ENCODE measurements at regions not wholly inside any gene's neighbourhood (a gene's known extent, or its start where the extent isn't known, plus 50 kb on each side); places are given as distances from the start of the nearest gene placed in this dataset.

GRCh38 chr12:84416626-84417025 is 496.0 kb downstream of the SLC6A15 start:
- TF ChIP-seq CTCF (IDR thresholded peaks at IDR 0.05) (no peak), POLR2A (IDR thresholded peaks at IDR 0.05) (no peak), POLR2AphosphoS5 (IDR thresholded peaks at IDR 0.05) (no peak)

Data from upper lobe of left lung (tissue), 4 donors.